Mesenchymal stem cell (in vitro differentiated cells and primary cell): ENCODE measurements at regions not wholly inside any gene's neighbourhood (a gene's known extent, or its start where the extent isn't known, plus 50 kb on each side); places are given as distances from the start of the nearest gene placed in this dataset.

Source experiments
- DNase-seq: peaks from one replicate; pipeline ENCODE4 v3.0.0-alpha.2; 2013
- H2AFZ ChIP-seq: one replicate; pipeline ENCODE4 v1.6.1; 2013; ENCODE audit warnings: low read depth, mild to moderate bottlenecking, control low read depth, inconsistent platforms, low read length, moderate library complexity
- H2AK5ac ChIP-seq: 2 replicates; pipeline ENCODE4 v1.6.1; 2013; ENCODE audit warnings: low read length, moderate library complexity, mild to moderate bottlenecking, inconsistent platforms; ENCODE audit not compliant: severe bottlenecking
- H2BK120ac ChIP-seq: one replicate; pipeline ENCODE4 v1.6.1; 2013; ENCODE audit warnings: low read depth, mild to moderate bottlenecking, inconsistent platforms, low read length, moderate library complexity
- H2BK12ac ChIP-seq, 2 experiments: one replicate each; pipeline ENCODE4 v1.6.1; 2013; ENCODE audit warnings: inconsistent platforms in 2 of 2, low read length in 2 of 2, mild to moderate bottlenecking in 2 of 2, moderate library complexity in 2 of 2, control low read depth in 1 of 2
- H2BK15ac ChIP-seq: one replicate; pipeline ENCODE4 v1.6.1; 2013; ENCODE audit warnings: mild to moderate bottlenecking, low read depth, inconsistent platforms; ENCODE audit not compliant: poor library complexity, severe bottlenecking
- H2BK5ac ChIP-seq: 2 replicates; pipeline ENCODE4 v1.6.1; 2013; ENCODE audit warnings: low read depth, mild to moderate bottlenecking, low read length, control low read depth, inconsistent platforms; ENCODE audit not compliant: poor library complexity, severe bottlenecking
- H3K14ac ChIP-seq, 2 experiments: one replicate each; pipeline ENCODE4 v1.6.1; 2013; ENCODE audit warnings: inconsistent platforms in 2 of 2, low read length in 2 of 2, control low read depth in 1 of 2, mild to moderate bottlenecking in 1 of 2, moderate library complexity in 1 of 2
- H3K18ac ChIP-seq, 2 experiments: one replicate each; pipeline ENCODE4 v1.6.1; 2013; ENCODE audit warnings: inconsistent platforms in 2 of 2, low read length in 2 of 2, control low read depth in 1 of 2, low read depth in 1 of 2, mild to moderate bottlenecking in 1 of 2
- H3K23ac ChIP-seq, 2 experiments: one replicate each; pipeline ENCODE4 v1.6.1; 2013; ENCODE audit warnings: inconsistent platforms in 2 of 2, low read length in 2 of 2, mild to moderate bottlenecking in 2 of 2, moderate library complexity in 2 of 2, control low read depth in 1 of 2
- H3K27ac ChIP-seq: 2 replicates; pipeline ENCODE4 v1.5.1; 2013; ENCODE audit warnings: mild to moderate bottlenecking, moderate library complexity, low read length, control low read depth, inconsistent platforms; ENCODE audit not compliant: poor library complexity, severe bottlenecking
- H3K27me3 ChIP-seq, 2 experiments: 2 replicates each; pipeline versions ENCODE4 v1.6.1 to v1.7.0; 2013; ENCODE audit warnings: low read length in 2 of 2, mild to moderate bottlenecking in 2 of 2, moderate library complexity in 2 of 2, control low read depth in 1 of 2, inconsistent platforms in 1 of 2; ENCODE audit not compliant: control insufficient read depth in 1 of 2, insufficient read depth in 1 of 2
- H3K36me3 ChIP-seq, 2 experiments: 2 replicates each; pipeline versions ENCODE4 v1.6.1 to v1.7.0; 2013; ENCODE audit warnings: low read length in 2 of 2, control low read depth in 1 of 2, inconsistent platforms in 1 of 2, low read depth in 1 of 2, mild to moderate bottlenecking in 1 of 2; ENCODE audit not compliant: insufficient read depth in 2 of 2, control insufficient read depth in 1 of 2
- H3K4ac ChIP-seq, 2 experiments: one replicate each; pipeline ENCODE4 v1.6.1; 2013; ENCODE audit warnings: inconsistent platforms in 2 of 2, low read length in 2 of 2, mild to moderate bottlenecking in 2 of 2, moderate library complexity in 2 of 2, control low read depth in 1 of 2, low read depth in 1 of 2
- H3K4me1 ChIP-seq: 2 replicates; pipeline ENCODE4 v1.6.1; 2013; ENCODE audit warnings: low read depth, low read length, control low read depth; ENCODE audit not compliant: control insufficient read depth, insufficient read depth
- H3K4me2 ChIP-seq: 2 replicates; pipeline ENCODE4 v1.6.1; 2013; ENCODE audit warnings: low read length, mild to moderate bottlenecking, inconsistent platforms; ENCODE audit not compliant: poor library complexity, severe bottlenecking
- H3K4me3 ChIP-seq, 2 experiments: 2 replicates each; pipeline versions ENCODE4 v1.5.1 to v1.7.0; 2013; ENCODE audit warnings: low read length in 2 of 2, mild to moderate bottlenecking in 2 of 2, control low read depth in 1 of 2, low read depth in 1 of 2; ENCODE audit not compliant: insufficient read depth in 1 of 2
- H3K79me1 ChIP-seq: replicated peaks from 2 replicates; pipeline ENCODE4 v1.6.1; 2013; ENCODE audit warnings: mild to moderate bottlenecking, control low read depth, low read length, inconsistent platforms; ENCODE audit not compliant: poor library complexity, severe bottlenecking
- H3K9ac ChIP-seq: 2 replicates; pipeline ENCODE4 v1.7.0; 2013; ENCODE audit warnings: mild to moderate bottlenecking, low read length, moderate library complexity
- H3K9me3 ChIP-seq: 2 replicates; pipeline ENCODE4 v1.7.0; 2013; ENCODE audit warnings: mild to moderate bottlenecking, low read length; ENCODE audit not compliant: control insufficient read depth
- H4K8ac ChIP-seq: one replicate; pipeline ENCODE4 v1.6.1; 2013; ENCODE audit warnings: inconsistent platforms, mild to moderate bottlenecking, low read length, moderate library complexity
- H4K91ac ChIP-seq: one replicate; pipeline ENCODE4 v1.6.1; 2013; ENCODE audit warnings: mild to moderate bottlenecking, low read length, inconsistent platforms
- WGBS: methylation state at CpG from one replicate; pipeline ENCODE4 v1.1.7; 2013; ENCODE audit warnings: mixed read lengths; 5-methylcytosine and 5-hydroxymethylcytosine counted together

DNA sequence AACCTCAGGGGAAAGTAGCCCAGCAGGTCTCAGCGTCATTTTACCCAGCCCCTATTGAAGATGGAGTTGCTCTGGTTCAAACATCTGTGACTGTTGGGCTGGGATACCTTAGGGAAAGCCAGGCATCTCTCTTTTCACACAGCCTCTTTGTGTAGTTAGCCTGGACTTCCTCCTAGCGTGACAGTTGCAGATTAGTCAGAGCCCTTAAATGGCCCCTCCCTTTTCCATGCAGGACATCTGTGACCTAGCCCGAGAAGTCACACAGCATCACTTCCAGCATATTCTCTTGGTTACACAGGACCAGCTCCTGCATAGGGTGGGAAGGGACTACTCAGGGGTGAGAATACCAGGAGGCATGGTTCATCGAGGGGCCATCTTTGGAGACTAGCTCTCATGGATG, 375.0 kb upstream of the RBFOX1 start:
- H3K18ac ChIP-seq = no peak overlapping the region
- H3K14ac ChIP-seq = no peak overlapping the region
- H2BK5ac ChIP-seq = no peak overlapping the region
- no peak for DNase-seq
- no peak overlapping the region for H3K4me3 ChIP-seq
- 44% methylated on average over 3 of the region's 4 CpGs for WGBS
- H3K27ac ChIP-seq = no peak overlapping the region
- H3K4me1 ChIP-seq = no peaks in the 10 kb centered on the region
- H3K27me3 ChIP-seq = no peaks in the 10 kb centered on the region
- no peak overlapping the region for H3K9ac ChIP-seq
- no peak overlapping the region for H3K23ac ChIP-seq
- no peak overlapping the region for H4K91ac ChIP-seq
- H3K36me3 ChIP-seq = no peaks in the 10 kb centered on the region
- no peaks in the 10 kb centered on the region for H3K79me1 ChIP-seq
- no peak overlapping the region for H2BK120ac ChIP-seq
- no peak overlapping the region for H2AK5ac ChIP-seq
- no peak overlapping the region for H3K4ac ChIP-seq
- H2BK15ac ChIP-seq = no peak overlapping the region
- no peak overlapping the region for H2BK12ac ChIP-seq
- no peak overlapping the region for H4K8ac ChIP-seq
- no peak overlapping the region for H2AFZ ChIP-seq
- H3K4me2 ChIP-seq = no peak overlapping the region
- H3K9me3 ChIP-seq = peaks cover 10% of the 10 kb centered on the region

DNA sequence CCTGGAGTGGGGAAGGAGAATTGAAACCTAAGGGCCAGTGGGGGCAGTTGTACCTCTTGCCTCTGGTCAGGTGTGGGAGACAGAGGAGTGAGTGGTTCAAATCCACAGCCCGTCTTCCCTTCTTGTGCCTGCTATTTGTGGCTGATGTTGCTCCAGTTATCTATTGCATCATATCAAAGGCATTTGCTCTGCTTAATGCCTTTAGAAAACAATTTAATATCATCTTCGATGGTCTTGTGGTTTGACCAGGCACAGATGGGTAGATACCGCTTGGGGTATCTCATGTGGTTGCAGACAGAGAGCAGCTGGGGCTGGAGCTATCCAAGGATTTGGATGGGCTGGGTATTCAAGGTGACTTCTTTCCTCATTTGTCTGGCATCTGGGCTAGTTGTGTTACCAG, 376.1 kb upstream of the RBFOX1 start:
- Histone ChIP-seq H3K4me1 (no peaks in the 10 kb centered on the region), H3K79me1 (no peaks in the 10 kb centered on the region), H3K18ac (no peak overlapping the region), H2BK5ac (no peak overlapping the region), H2BK15ac (no peak overlapping the region), H3K27ac (no peak overlapping the region), H3K4me3 (no peak overlapping the region), H2AFZ (no peak overlapping the region), H3K9ac (no peak overlapping the region), H3K27me3 (no peaks in the 10 kb centered on the region), H3K14ac (no peak overlapping the region), H3K9me3 (peaks cover 10% of the 10 kb centered on the region), H3K36me3 (no peaks in the 10 kb centered on the region), H4K8ac (no peak overlapping the region), H2BK120ac (no peak overlapping the region), H2AK5ac (no peak overlapping the region), H4K91ac (no peak overlapping the region), H2BK12ac (no peak overlapping the region), H3K4ac (no peak overlapping the region), H3K4me2 (no peak overlapping the region), H3K23ac (no peak overlapping the region)
- WGBS = 78% methylated on average over 2 of the region's 3 CpGs
- DNase-seq = no peak

DNA sequence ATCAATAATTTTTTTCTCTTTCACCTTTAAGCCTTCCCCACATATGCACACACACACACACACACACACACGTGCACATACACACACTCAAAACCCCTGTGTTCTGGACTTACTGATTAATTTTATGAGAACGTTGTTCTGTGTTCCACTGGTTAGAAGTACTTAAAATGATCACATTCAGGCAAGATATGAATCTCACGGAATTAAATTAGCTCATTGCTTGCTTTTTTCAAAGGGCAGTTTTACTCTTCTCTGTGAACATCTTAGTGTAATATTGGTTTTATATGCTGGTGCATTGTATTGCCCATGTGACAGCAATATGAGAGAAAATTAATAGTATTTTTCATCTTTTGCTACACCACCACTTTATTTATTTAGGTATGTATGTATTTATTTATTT, 377.3 kb upstream of the RBFOX1 start:
- H4K8ac ChIP-seq = no peak overlapping the region
- H2AFZ ChIP-seq = no peak overlapping the region
- H3K14ac ChIP-seq = no peak overlapping the region
- no peak overlapping the region for H3K4ac ChIP-seq
- H4K91ac ChIP-seq = no peak overlapping the region
- WGBS = 17% methylated on average over 1 of the region's 3 CpGs
- H2BK12ac ChIP-seq = no peak overlapping the region
- H3K23ac ChIP-seq = no peak overlapping the region
- no peak overlapping the region for H3K4me3 ChIP-seq
- H3K18ac ChIP-seq = no peak overlapping the region
- no peaks in the 10 kb centered on the region for H3K4me1 ChIP-seq
- H3K4me2 ChIP-seq = no peak overlapping the region
- H3K9ac ChIP-seq = no peak overlapping the region
- H3K36me3 ChIP-seq = no peaks in the 10 kb centered on the region
- H2BK5ac ChIP-seq = no peak overlapping the region
- no peak overlapping the region for H2AK5ac ChIP-seq
- H3K27ac ChIP-seq = no peak overlapping the region
- H3K27me3 ChIP-seq = no peaks in the 10 kb centered on the region
- no peak overlapping the region for H2BK15ac ChIP-seq
- DNase-seq = no peak
- no peaks in the 10 kb centered on the region for H3K79me1 ChIP-seq
- H2BK120ac ChIP-seq = no peak overlapping the region
- peaks cover 10% of the 10 kb centered on the region for H3K9me3 ChIP-seq

DNA sequence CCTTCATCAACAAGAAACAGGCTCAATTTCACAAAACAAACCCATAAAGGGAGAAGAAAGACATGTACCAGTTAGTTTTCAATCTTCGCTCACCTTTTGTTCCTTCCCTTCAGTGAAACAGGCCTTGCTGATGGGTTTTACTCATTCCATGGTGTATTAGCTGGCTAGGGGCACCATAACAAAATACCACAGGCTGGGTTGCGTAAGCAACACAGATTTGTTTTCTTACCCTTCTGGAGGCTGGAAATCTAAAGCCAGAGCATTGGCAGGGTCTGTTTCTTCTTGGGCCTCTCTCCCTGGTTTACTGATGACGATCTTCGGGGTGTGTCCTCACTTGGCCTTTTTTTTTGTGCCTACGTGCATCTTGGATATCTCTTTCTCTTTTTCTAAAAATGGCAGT, 383.4 kb upstream of the RBFOX1 start:
- Histone ChIP-seq H4K8ac (no peak overlapping the region), H3K36me3 (no peaks in the 10 kb centered on the region), H2AK5ac (no peak overlapping the region), H3K27ac (no peak overlapping the region), H2BK120ac (no peak overlapping the region), H2AFZ (no peak overlapping the region), H2BK15ac (no peak overlapping the region), H3K4me2 (no peak overlapping the region), H3K79me1 (no peaks in the 10 kb centered on the region), H3K4me3 (no peak overlapping the region), H2BK5ac (no peak overlapping the region), H3K4me1 (no peaks in the 10 kb centered on the region), H3K9ac (no peak overlapping the region), H3K9me3 (peaks cover 10% of the 10 kb centered on the region), H3K14ac (no peak overlapping the region), H3K23ac (no peak overlapping the region), H2BK12ac (no peak overlapping the region), H3K18ac (no peak overlapping the region), H3K27me3 (no peaks in the 10 kb centered on the region), H3K4ac (no peak overlapping the region), H4K91ac (no peak overlapping the region)
- DNase-seq = no peak
- 78% methylated on average over 4 of the region's 5 CpGs for WGBS
